GM12878 (cell line): ENCODE measurements at regions not wholly inside any gene's neighbourhood (a gene's known extent, or its start where the extent isn't known, plus 50 kb on each side); places are given as distances from the start of the nearest gene placed in this dataset.

Experiments used
- ATAC-seq: fragments of 200-7000 bp; cut with Tn5 transposase; 3 replicates; pipeline ENCODE4 v1.9.1; 2020; ENCODE audit warnings: mild to moderate bottlenecking, moderate library complexity
- BruUV-seq: library from RNA; stranded (reverse); fragments of 400-500 nt; replicated peaks from 2 replicates; lab custom pipeline; 2021; lab: Mats Ljungman, UMichigan
- CTCF ChIA-PET: fragments of 300-600 bp; sonication (Branson Sonifier 250); formaldehyde crosslinking; extraction: SDS; loops from one replicate; lab custom pipeline; 2021; ENCODE audit warnings: inconsistent platforms; lab: Yijun Ruan, JAX
- POLR2A ChIA-PET: fragments of 350-600 bp; formaldehyde crosslinking; extraction: SDS; loops from one replicate; lab custom pipeline; 2021; ENCODE audit warnings: inconsistent platforms; lab: Charles Lee
- RAD21 ChIA-PET: fragments of 300-600 bp; sonication (Branson Sonifier 250); formaldehyde crosslinking; loops from one replicate; lab custom pipeline; 2023; ENCODE audit warnings: antibody characterized with exemption; ENCODE audit not compliant: unreplicated experiment; lab: Charles Lee
- SMC1A ChIA-PET: fragments of 300-600 bp; sonication (Branson Sonifier 250); formaldehyde crosslinking; loops from one replicate; lab custom pipeline; 2023; ENCODE audit not compliant: unreplicated experiment, uncharacterized antibody; lab: Charles Lee
- DNase-seq: peaks from one replicate; pipeline ENCODE4 v3.0.0-alpha.2; 2011; ENCODE audit warnings: low read depth, low spot score
- FAIRE-seq: peaks from 3 replicates; lab custom pipeline; 2011; peaks lifted over from hg19 to GRCh38; lab: Jason Lieb, UNC
- H2AFZ ChIP-seq: 2 replicates; pipeline ENCODE4 v1.6.0; 2011; ENCODE audit warnings: low read depth, low read length, control low read depth; ENCODE audit not compliant: control insufficient read depth
- H3K27ac ChIP-seq: 2 replicates; pipeline ENCODE4 v1.5.1; 2011; ENCODE audit warnings: control low read depth; ENCODE audit not compliant: control insufficient read depth, insufficient read depth
- H3K27me3 ChIP-seq, 2 experiments: replicated peaks in 1 of 2; 2 replicates each; pipeline versions ENCODE4 v1.6.0 to v1.6.1; 2011; ENCODE audit warnings: low read length in 1 of 2; ENCODE audit not compliant: control insufficient read depth in 2 of 2, insufficient read depth in 2 of 2
- H3K36me3 ChIP-seq, 2 experiments: 2 replicates each; pipeline ENCODE4 v1.5.1; 2011; ENCODE audit warnings: low read length in 1 of 2; ENCODE audit not compliant: control insufficient read depth in 2 of 2, insufficient read depth in 2 of 2
- H3K4me1 ChIP-seq: 2 replicates; pipeline ENCODE4 v1.6.1; 2011; ENCODE audit warnings: mild to moderate bottlenecking, low read length, moderate library complexity, mixed read lengths; ENCODE audit not compliant: control insufficient read depth, insufficient read depth
- H3K4me2 ChIP-seq: 2 replicates; pipeline ENCODE4 v1.6.0; 2011; ENCODE audit warnings: control low read depth; ENCODE audit not compliant: control insufficient read depth, insufficient read depth
- H3K4me3 ChIP-seq: fragments of 200-600 bp; sonication (generic); 2 replicates; pipeline ENCODE4 v1.5.1; 2016
- H3K79me2 ChIP-seq: 2 replicates; pipeline ENCODE4 v1.6.0; 2011; ENCODE audit warnings: low read length; ENCODE audit not compliant: control insufficient read depth, insufficient read depth
- H3K9ac ChIP-seq: 2 replicates; pipeline ENCODE4 v1.8.0; 2011; ENCODE audit warnings: low read length, control low read depth, mixed read lengths; ENCODE audit not compliant: control insufficient read depth, insufficient read depth
- H3K9me3 ChIP-seq: replicated peaks from 3 replicates; pipeline ENCODE4 v1.5.1; 2011; ENCODE audit warnings: mild to moderate bottlenecking, low read length; ENCODE audit not compliant: control insufficient read depth, insufficient read depth
- H4K20me1 ChIP-seq: 2 replicates; pipeline ENCODE4 v1.6.0; 2011; ENCODE audit not compliant: control insufficient read depth, insufficient read depth
- KLF5 ChIP-seq: fragments of 450-650 bp; IDR thresholded peaks from 2 replicates; pipeline ENCODE4 v1.6.1; 2014; ENCODE audit warnings: mild to moderate bottlenecking; ENCODE audit not compliant: partially characterized antibody
- MEF2B ChIP-seq: fragments of 450-650 bp; IDR thresholded peaks from 2 replicates; pipeline ENCODE4 v1.6.1; 2018; ENCODE audit warnings: mild to moderate bottlenecking, moderate library complexity; ENCODE audit not compliant: partially characterized antibody, poor library complexity, severe bottlenecking
- NKRF ChIP-seq: fragments of 450-650 bp; conservative IDR thresholded peaks from 2 replicates; pipeline ENCODE4 v1.6.1; 2017; ENCODE audit warnings: mild to moderate bottlenecking, moderate library complexity
- SMC3 ChIP-seq: IDR thresholded peaks from 2 replicates; pipeline ENCODE4 v1.6.1; 2011; ENCODE audit warnings: low read length, improper control_type of control experiment, borderline replicate concordance
- in situ Hi-C: fragments of 300-500 bp; cut with MboI; formaldehyde crosslinking; loops from 9 replicates; pipeline ENCODE4 v1.14.3; 2018; ENCODE audit warnings: mixed read lengths
- intact Hi-C: fragments of 100-400 bp; cut with micrococcal nuclease; formaldehyde crosslinking; loops from one replicate; pipeline ENCODE4 v1.14.2; 2022; ENCODE audit not compliant: unreplicated experiment

DNA sequence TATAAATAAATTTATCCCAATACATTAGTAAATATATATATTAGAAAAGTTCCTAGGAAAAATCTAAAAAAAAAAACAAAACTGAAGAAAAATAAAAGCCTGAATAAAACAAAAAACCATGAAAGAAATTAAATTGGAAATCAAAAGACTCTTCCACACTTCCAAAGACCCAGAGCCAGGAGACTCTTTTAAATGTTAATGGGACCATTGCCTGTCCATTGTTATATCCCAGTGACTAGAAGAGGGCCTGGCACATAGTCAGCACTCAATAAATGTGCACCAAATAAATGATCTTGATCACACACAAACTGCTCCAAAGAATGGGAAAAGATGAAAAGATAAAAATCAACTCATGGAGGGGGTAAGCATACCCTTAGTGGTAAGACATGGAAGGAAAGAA, 51.3 kb upstream of the CLDN18 start:
- Histone ChIP-seq H3K36me3 (no peaks in the 10 kb centered on the region), H3K4me2 (no peak overlapping the region), H3K79me2 (no peaks in the 10 kb centered on the region), H3K4me3 (no peak overlapping the region), H3K9me3 (no peaks in the 10 kb centered on the region; the same call in 2 of the 3 replicates), H3K4me1 (no peaks in the 10 kb centered on the region), H2AFZ (no peak overlapping the region), H3K9ac (no peak overlapping the region), H3K27ac (no peak overlapping the region), H3K27me3 (no peaks in the 10 kb centered on the region), H4K20me1 (no peaks in the 10 kb centered on the region)
- RAD21 ChIA-PET, result interaction anchor here (1.4 kb wide), 1 partner anchor 14 kb away, joined by 3 read pairs; no protein-coding TSS in a partner anchor
- intact Hi-C loops (no loop called here), in situ Hi-C loops (no loop called here)
- no peak for ATAC-seq
- no TSS peak for BruUV-seq
- POLR2A ChIA-PET, result no interaction called here
- FAIRE-seq, result no peak
- SMC1A ChIA-PET, result interaction anchor here (1.7 kb wide), 1 partner anchor 12 kb away, joined by 6 read pairs; no protein-coding TSS in a partner anchor
- DNase-seq, result no peak
- TF ChIP-seq MEF2B, result no peak
- TF ChIP-seq SMC3, result no peak
- no peak for TF ChIP-seq NKRF
- no peak for TF ChIP-seq KLF5
- CTCF ChIA-PET, result interaction anchor here (1.1 to 4.0 kb wide), 3 partner anchors 12 to 173 kb away, joined by 3 to 18 read pairs (median 10); no protein-coding TSS in a partner anchor
